ENCODE measurements at regions not wholly inside any gene's neighbourhood (a gene's known extent, or its start where the extent isn't known, plus 50 kb on each side); places are given as distances from the start of the nearest gene placed in this dataset.

GRCh38 chr21:38885909-38886308 is 80.2 kb downstream of the ETS2 start:
- Histone ChIP-seq H3K4ac (ENCODE audit: low read depth, low read length) (no peak overlapping the region), H3K9ac (ENCODE audit: extremely low read depth, insufficient read length, low read length) (no peak overlapping the region), H3K4me1 (ENCODE audit: insufficient read depth, low read length) (no peaks in the 10 kb centered on the region), H3T11ph (ENCODE audit: low read length) (no peak overlapping the region), H2BK5ac (ENCODE audit: insufficient read length, low read length) (no peak overlapping the region), H2AK5ac (ENCODE audit: insufficient read length, low read length) (no peak overlapping the region), H3K27ac (ENCODE audit: insufficient read length, low read depth, low read length) (no peak overlapping the region), H3K4me2 (ENCODE audit: insufficient read depth, insufficient read length, low read length) (no peak overlapping the region), H2BK20ac (ENCODE audit: low read depth, low read length, poor library complexity, severe bottlenecking) (no peak overlapping the region), H3K23me2 (ENCODE audit: insufficient read length, low read depth, low read length, poor library complexity, severe bottlenecking) (no peaks in the 10 kb centered on the region), H4K8ac (replicated peaks; ENCODE audit: insufficient read length, low read depth, low read length) (no peak overlapping the region), H2BK120ac (ENCODE audit: low read depth, low read length, poor library complexity, severe bottlenecking) (no peak overlapping the region), H4K5ac (ENCODE audit: insufficient read length, low read depth, low read length) (no peak overlapping the region), H3K9me3 (ENCODE audit: control insufficient read depth, low read depth, low read length) (no peaks in the 10 kb centered on the region), H3K18ac (ENCODE audit: insufficient read length, low read depth, low read length) (no peak overlapping the region), H3K79me2 (ENCODE audit: insufficient read depth, low read length) (no peaks in the 10 kb centered on the region), H3K56ac (ENCODE audit: insufficient read length, low read depth, low read length) (no peak overlapping the region), H3K27me3 (ENCODE audit: insufficient read depth, low read length) (no peaks in the 10 kb centered on the region), H3K79me1 (ENCODE audit: insufficient read depth, low read depth, low read length, poor library complexity, severe bottlenecking) (no peaks in the 10 kb centered on the region), H4K91ac (ENCODE audit: insufficient read length, low read depth, low read length) (no peak overlapping the region), H2AFZ (ENCODE audit: low read length) (no peak overlapping the region), H3K14ac (ENCODE audit: insufficient read depth, low read length) (no peak overlapping the region), H4K20me1 (ENCODE audit: control insufficient read depth, insufficient read depth, insufficient read length) (no peaks in the 10 kb centered on the region), H3K23ac (ENCODE audit: insufficient read length, low read depth, low read length) (no peak overlapping the region), H2BK15ac (ENCODE audit: low read depth, low read length) (no peak overlapping the region), H2BK12ac (ENCODE audit: insufficient read length, low read depth, low read length) (no peak overlapping the region)
- H3K4me1 Mint-ChIP-seq = no peaks in the 10 kb centered on the region
- no peak overlapping the region for H3K4me3 Mint-ChIP-seq
- peaks cover 32 to 51% of the 10 kb centered on the region in 2 experiments for H3K9me3 Mint-ChIP-seq
- WGBS (ENCODE audit: extremely low coverage, insufficient read length, low lambda C conversion rate) = no CpG with 5 or more reads among the region's 1 CpG
- H3K27ac Mint-ChIP-seq = no peak overlapping the region
- H3K27me3 Mint-ChIP-seq (ENCODE audit: low read depth) = no peaks in the 10 kb centered on the region
- TF ChIP-seq, protein P1, sequence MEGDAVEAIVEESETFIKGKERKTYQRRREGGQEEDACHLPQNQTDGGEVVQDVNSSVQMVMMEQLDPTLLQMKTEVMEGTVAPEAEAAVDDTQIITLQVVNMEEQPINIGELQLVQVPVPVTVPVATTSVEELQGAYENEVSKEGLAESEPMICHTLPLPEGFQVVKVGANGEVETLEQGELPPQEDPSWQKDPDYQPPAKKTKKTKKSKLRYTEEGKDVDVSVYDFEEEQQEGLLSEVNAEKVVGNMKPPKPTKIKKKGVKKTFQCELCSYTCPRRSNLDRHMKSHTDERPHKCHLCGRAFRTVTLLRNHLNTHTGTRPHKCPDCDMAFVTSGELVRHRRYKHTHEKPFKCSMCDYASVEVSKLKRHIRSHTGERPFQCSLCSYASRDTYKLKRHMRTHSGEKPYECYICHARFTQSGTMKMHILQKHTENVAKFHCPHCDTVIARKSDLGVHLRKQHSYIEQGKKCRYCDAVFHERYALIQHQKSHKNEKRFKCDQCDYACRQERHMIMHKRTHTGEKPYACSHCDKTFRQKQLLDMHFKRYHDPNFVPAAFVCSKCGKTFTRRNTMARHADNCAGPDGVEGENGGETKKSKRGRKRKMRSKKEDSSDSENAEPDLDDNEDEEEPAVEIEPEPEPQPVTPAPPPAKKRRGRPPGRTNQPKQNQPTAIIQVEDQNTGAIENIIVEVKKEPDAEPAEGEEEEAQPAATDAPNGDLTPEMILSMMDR (conservative IDR thresholded peaks at IDR 0.05) = no peak
- no peak for DNase-seq
- peaks cover 10 to 39% (median 14%) of the 10 kb centered on the region in 3 experiments for H3K36me3 Mint-ChIP-seq (ENCODE audit: insufficient read depth in 1 of 3, low read depth in 3 of 3)
